ENCODE measurements at regions not wholly inside any gene's neighbourhood (a gene's known extent, or its start where the extent isn't known, plus 50 kb on each side); places are given as distances from the start of the nearest gene placed in this dataset.

GRCh38 chr5:144947023-144947422 is 776.4 kb downstream of the KCTD16 start (continued):
- TF ChIP-seq, protein P1, sequence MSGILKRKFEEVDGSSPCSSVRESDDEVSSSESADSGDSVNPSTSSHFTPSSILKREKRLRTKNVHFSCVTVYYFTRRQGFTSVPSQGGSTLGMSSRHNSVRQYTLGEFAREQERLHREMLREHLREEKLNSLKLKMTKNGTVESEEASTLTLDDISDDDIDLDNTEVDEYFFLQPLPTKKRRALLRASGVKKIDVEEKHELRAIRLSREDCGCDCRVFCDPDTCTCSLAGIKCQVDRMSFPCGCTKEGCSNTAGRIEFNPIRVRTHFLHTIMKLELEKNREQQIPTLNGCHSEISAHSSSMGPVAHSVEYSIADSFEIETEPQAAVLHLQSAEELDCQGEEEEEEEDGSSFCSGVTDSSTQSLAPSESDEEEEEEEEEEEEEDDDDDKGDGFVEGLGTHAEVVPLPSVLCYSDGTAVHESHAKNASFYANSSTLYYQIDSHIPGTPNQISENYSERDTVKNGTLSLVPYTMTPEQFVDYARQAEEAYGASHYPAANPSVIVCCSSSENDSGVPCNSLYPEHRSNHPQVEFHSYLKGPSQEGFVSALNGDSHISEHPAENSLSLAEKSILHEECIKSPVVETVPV (CRISPR knock-in tag; IDR thresholded peaks at IDR 0.05) = no peak
- no peak for TF ChIP-seq SNAI2 (CRISPR knock-in tag; IDR thresholded peaks at IDR 0.05)
- TF ChIP-seq ISL1 (CRISPR knock-in tag; IDR thresholded peaks at IDR 0.05) = no peak

DNA sequence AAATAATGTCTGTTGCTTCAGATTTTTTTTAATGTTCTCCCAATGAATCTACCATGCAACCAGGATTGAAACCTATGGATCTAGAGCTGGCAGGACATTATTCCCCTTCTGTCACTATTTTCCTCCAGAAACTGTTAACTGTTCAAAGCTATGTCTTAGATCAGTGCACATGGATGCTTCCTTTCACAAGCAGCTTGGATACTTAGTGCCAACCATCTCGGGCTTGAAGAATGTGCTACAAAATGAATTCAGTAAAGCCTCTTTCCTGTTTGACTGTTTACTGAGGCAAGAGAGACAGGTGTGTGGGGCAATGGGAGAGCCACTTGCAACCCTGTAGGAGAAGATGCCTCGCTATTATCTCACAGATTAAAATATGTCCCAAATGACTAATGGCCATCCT is 774.8 kb downstream of the KCTD16 start:
- no peak for ATAC-seq
- no peak for TF ChIP-seq ZNF70 (CRISPR knock-in tag; IDR thresholded peaks at IDR 0.05)

GRCh38 chr5:144944936-144945335 is 774.3 kb downstream of the KCTD16 start:
- TF ChIP-seq TOX (CRISPR knock-in tag; IDR thresholded peaks at IDR 0.05; ENCODE audit: borderline replicate concordance) = no peak
- TF ChIP-seq ZFP3 (CRISPR knock-in tag; IDR thresholded peaks at IDR 0.05) = no peak
- TF ChIP-seq RARB (CRISPR knock-in tag; IDR thresholded peaks at IDR 0.05) = no peak
- TF ChIP-seq SNAI2 (CRISPR knock-in tag; IDR thresholded peaks at IDR 0.05) = no peak
- TF ChIP-seq, protein P1 (CRISPR knock-in tag; IDR thresholded peaks at IDR 0.05) = peak; percentile 39; the same call in 1 of the 2 replicates
- no peak for TF ChIP-seq OSR1 (CRISPR knock-in tag; IDR thresholded peaks at IDR 0.05)
- TF ChIP-seq, protein P2, sequence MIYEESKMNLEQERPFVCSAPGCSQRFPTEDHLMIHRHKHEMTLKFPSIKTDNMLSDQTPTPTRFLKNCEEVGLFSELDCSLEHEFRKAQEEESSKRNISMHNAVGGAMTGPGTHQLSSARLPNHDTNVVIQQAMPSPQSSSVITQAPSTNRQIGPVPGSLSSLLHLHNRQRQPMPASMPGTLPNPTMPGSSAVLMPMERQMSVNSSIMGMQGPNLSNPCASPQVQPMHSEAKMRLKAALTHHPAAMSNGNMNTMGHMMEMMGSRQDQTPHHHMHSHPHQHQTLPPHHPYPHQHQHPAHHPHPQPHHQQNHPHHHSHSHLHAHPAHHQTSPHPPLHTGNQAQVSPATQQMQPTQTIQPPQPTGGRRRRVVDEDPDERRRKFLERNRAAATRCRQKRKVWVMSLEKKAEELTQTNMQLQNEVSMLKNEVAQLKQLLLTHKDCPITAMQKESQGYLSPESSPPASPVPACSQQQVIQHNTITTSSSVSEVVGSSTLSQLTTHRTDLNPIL (CRISPR knock-in tag; IDR thresholded peaks at IDR 0.05; ENCODE audit: low read depth) = 0 out of 2 replicates have a peak, but pooled peaks have one; percentile 63
- no peak for TF ChIP-seq BACH2 (CRISPR knock-in tag; IDR thresholded peaks at IDR 0.05; ENCODE audit: borderline replicate concordance)
- TF ChIP-seq TCF4 (CRISPR knock-in tag; IDR thresholded peaks at IDR 0.05; ENCODE audit: borderline replicate concordance) = peak; percentile 98
- TF ChIP-seq ISL1 (CRISPR knock-in tag; IDR thresholded peaks at IDR 0.05) = peak; percentile 37
- TF ChIP-seq PATZ1 (CRISPR knock-in tag; IDR thresholded peaks at IDR 0.05; ENCODE audit: borderline replicate concordance) = no peak
- TF ChIP-seq ZNF8 (CRISPR knock-in tag; IDR thresholded peaks at IDR 0.05) = no peak; the same call in 1 of the 2 replicates
- TF ChIP-seq ARNTL (CRISPR knock-in tag; IDR thresholded peaks at IDR 0.05; ENCODE audit: borderline replicate concordance, low read depth) = no peak
- no peak for TF ChIP-seq PPARA (CRISPR knock-in tag; IDR thresholded peaks at IDR 0.05; ENCODE audit: borderline replicate concordance)
- TF ChIP-seq GLIS3 (CRISPR knock-in tag; IDR thresholded peaks at IDR 0.05) = no peak
- TF ChIP-seq, protein P3, sequence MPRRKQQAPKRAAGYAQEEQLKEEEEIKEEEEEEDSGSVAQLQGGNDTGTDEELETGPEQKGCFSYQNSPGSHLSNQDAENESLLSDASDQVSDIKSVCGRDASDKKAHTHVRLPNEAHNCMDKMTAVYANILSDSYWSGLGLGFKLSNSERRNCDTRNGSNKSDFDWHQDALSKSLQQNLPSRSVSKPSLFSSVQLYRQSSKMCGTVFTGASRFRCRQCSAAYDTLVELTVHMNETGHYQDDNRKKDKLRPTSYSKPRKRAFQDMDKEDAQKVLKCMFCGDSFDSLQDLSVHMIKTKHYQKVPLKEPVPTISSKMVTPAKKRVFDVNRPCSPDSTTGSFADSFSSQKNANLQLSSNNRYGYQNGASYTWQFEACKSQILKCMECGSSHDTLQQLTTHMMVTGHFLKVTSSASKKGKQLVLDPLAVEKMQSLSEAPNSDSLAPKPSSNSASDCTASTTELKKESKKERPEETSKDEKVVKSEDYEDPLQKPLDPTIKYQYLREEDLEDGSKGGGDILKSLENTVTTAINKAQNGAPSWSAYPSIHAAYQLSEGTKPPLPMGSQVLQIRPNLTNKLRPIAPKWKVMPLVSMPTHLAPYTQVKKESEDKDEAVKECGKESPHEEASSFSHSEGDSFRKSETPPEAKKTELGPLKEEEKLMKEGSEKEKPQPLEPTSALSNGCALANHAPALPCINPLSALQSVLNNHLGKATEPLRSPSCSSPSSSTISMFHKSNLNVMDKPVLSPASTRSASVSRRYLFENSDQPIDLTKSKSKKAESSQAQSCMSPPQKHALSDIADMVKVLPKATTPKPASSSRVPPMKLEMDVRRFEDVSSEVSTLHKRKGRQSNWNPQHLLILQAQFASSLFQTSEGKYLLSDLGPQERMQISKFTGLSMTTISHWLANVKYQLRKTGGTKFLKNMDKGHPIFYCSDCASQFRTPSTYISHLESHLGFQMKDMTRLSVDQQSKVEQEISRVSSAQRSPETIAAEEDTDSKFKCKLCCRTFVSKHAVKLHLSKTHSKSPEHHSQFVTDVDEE (CRISPR knock-in tag; IDR thresholded peaks at IDR 0.05) = peak; percentile 98
- TF ChIP-seq ZNF565 (CRISPR knock-in tag; conservative IDR thresholded peaks at IDR 0.05; ENCODE audit: low read depth) = no peak
- no peak for TF ChIP-seq ESRRG (CRISPR knock-in tag; IDR thresholded peaks at IDR 0.05)
- TF ChIP-seq ZFP30 (CRISPR knock-in tag; IDR thresholded peaks at IDR 0.05) = no peak
- no peak for TF ChIP-seq POU6F1 (CRISPR knock-in tag; IDR thresholded peaks at IDR 0.05; ENCODE audit: borderline replicate concordance, low read depth)
- TF ChIP-seq ZC3H10 (CRISPR knock-in tag; IDR thresholded peaks at IDR 0.05) = no peak
- ATAC-seq = peak; percentile 32; the same call in 2 of the 3 replicates
